GM13976 (cell line): ENCODE measurements at regions not wholly inside any gene's neighbourhood (a gene's known extent, or its start where the extent isn't known, plus 50 kb on each side); places are given as distances from the start of the nearest gene placed in this dataset.

Experiments used
- DNase-seq: peaks from one replicate; pipeline ENCODE4 v3.0.0; 2012; ENCODE audit warnings: low spot score
- in situ Hi-C: fragments of 300-500 bp; cut with MboI; formaldehyde crosslinking; loops from one replicate; pipeline ENCODE4 v1.12.0; 2022; ENCODE audit warnings: low sequenced_read_pairs, mixed read lengths, inconsistent platforms; ENCODE audit not compliant: unreplicated experiment
- TF ChIP-seq, protein P1 (sequence below): IDR thresholded peaks from 2 replicates; pipeline ENCODE4 v1.5.1; 2012; ENCODE audit warnings: borderline replicate concordance, mild to moderate bottlenecking; ENCODE audit not compliant: insufficient read depth; ENCODE audit errors: extremely low read depth, missing control alignments, control extremely low read depth

DNA sequence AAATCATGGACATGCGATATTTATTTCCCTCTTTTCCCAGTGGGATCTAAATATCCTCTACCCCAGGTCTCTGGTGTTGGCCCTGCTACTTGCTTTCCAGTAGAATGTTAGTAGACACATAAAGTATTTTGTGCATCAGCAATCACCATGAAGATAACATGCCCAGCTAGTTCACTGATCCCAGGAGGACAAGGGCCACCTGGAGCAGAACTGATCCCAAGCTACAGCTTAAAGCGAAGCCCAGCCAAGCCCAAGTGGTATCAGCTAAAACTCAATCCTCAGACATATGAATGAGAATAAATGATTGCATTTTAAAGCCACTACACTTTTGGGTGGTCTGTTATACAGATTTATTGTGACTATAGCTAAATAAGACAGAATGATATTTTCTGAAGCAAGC lies 516.2 kb downstream of the INSC start:
- no peak for DNase-seq
- TF ChIP-seq, protein P1, sequence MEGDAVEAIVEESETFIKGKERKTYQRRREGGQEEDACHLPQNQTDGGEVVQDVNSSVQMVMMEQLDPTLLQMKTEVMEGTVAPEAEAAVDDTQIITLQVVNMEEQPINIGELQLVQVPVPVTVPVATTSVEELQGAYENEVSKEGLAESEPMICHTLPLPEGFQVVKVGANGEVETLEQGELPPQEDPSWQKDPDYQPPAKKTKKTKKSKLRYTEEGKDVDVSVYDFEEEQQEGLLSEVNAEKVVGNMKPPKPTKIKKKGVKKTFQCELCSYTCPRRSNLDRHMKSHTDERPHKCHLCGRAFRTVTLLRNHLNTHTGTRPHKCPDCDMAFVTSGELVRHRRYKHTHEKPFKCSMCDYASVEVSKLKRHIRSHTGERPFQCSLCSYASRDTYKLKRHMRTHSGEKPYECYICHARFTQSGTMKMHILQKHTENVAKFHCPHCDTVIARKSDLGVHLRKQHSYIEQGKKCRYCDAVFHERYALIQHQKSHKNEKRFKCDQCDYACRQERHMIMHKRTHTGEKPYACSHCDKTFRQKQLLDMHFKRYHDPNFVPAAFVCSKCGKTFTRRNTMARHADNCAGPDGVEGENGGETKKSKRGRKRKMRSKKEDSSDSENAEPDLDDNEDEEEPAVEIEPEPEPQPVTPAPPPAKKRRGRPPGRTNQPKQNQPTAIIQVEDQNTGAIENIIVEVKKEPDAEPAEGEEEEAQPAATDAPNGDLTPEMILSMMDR = no peak
- in situ Hi-C loops = no loop called here

DNA sequence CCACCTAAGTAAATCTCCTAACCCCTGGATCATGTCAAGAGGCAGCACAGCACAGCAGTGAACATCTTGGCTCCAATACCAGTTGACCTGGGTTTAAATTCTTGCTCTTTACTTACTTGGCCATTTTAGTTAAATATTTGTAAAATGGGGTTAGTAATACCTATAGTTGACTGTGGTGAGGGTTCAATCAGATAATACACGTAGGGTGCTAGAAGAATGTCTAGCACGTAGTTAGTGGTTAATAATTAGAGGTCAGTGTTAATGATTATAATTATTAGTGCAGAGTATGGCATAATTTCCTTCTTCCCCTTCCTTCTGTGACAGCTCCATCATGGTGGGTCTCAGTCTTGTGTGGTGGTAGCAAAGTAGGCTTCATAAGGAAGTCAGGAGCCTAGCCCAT lies 520.8 kb downstream of the INSC start:
- DNase-seq = no peak
- in situ Hi-C loops = no loop called here
- TF ChIP-seq, protein P1 = no peak

DNA sequence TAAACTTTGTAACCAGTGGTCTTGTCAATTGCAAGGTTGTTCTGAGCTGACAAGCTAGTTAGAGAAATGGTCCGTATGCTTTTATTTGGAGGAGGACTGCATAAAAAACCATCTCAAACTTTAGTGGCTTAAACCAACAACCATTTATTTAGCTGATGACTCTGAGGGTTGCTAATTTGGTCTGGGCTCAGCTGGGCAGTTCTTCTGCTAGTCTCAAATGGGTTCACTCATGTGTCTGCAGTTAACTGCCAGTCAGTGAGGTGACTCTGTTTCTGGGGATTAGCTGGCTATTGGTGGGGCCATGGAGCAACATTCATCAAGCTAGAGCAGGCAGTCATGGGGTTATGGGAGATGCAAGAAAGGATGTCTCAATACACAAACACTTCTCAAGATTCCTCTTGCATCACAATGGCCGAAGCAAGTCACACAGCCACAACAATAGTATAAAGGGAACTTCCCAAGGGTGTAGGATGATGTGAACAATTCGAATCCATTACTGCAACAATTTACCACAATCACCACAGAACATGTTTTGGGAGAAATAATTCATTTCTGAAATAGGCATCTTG lies 521.9 kb downstream of the INSC start:
- in situ Hi-C loops = no loop called here
- no peak for DNase-seq
- TF ChIP-seq, protein P1 = no peak

DNA sequence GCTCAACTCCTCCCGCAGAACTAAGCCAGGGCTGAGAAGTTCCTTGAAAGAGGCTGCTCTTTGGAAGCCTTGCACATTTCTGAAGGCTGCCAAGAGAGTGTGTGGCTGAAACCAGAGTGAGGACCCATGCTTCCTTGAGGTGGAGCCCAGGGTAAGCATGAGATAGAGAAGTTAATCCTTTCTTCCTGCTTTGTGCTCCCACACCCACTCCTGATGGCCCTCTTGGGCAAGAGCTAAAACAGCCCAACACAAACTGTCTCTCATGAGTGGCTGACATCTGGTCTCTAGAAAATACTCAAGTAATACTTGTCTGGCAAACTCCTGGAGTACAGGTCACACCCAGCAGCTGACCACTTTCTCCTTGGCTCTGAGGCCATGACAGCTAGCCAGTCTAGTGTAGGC lies 523.7 kb downstream of the INSC start:
- TF ChIP-seq, protein P1 = no peak
- in situ Hi-C loops = no loop called here
- no peak for DNase-seq

DNA sequence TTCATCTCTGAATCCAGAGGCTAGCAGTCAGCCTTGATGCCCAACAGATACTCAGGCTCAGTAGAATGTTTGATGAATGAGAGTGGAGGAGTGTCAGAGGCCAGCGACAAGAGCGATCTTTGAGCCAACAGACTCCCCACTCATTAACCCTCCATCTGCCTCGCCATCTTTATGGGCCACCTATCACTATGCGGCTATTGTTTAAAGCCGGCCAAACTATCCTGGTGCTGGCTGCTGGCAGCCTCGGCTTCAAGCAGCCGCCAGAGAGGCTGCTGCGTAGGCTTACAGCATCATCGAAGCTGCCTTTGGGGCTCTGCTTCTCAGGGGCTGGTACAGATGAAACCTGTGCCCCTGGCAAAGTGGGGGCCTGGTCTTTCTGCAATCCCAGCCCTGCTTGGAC lies 525.6 kb downstream of the INSC start:
- no peak for DNase-seq
- in situ Hi-C loops = no loop called here
- TF ChIP-seq, protein P1 = no peak

DNA sequence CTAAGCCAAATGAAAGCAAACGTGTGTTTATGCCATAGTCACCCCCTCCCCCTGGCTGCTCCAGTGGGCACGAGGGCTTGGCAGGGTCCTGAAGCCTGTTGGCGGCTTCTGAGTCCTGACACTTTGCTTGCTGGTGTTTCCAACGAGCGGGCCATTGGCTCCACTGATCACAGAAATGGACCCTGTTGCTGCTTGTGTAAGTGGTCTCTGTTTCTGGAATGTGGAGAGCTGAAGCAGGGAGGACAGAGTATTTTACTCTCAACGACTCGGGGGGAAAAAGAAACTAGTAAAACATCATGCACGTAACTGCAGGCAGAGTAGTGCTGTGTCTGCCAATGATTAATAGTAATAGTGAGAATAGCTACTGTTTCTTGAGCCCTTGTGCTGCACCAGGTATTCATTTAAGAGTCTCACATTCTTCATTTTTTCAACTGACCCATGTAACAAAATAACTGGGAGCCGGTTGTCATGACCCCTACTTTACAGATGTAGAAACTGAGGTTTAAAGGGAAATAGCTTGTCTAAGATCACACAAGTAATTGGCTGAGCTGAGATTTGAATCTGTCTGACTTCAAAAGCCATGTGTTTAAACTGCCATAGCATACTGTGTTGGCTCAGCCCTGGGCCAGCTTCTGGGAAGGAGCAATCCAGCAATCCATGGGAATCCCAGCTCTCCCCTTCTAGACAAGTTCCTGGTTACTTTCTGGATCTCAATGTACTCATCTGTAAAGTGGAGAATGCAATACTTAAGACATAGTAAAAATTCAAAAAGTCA lies 526.7 kb downstream of the INSC start:
- TF ChIP-seq, protein P1 = no peak
- in situ Hi-C loops = no loop called here
- no peak for DNase-seq
